NB4 (cell line): ENCODE measurements at regions not wholly inside any gene's neighbourhood (a gene's known extent, or its start where the extent isn't known, plus 50 kb on each side); places are given as distances from the start of the nearest gene placed in this dataset.
"Not testable (repeated sequence)": the region's sequence is repeated elsewhere in the genome, so short reads cannot be mapped to it uniquely, and the experiment has no call there.

Experiments used
- DNase-seq: peaks from one replicate; pipeline ENCODE4 v3.0.0; 2010; ENCODE audit warnings: low read depth
- H3K4me3 ChIP-seq: one replicate; pipeline ENCODE4 v1.5.1; 2011; ENCODE audit warnings: mild to moderate bottlenecking, low read depth, low read length, moderate library complexity
- MYC ChIP-seq: IDR thresholded peaks from 2 replicates; pipeline ENCODE4 v1.6.1; 2011; ENCODE audit warnings: low read depth, low read length
- POLR2A ChIP-seq: IDR thresholded peaks from 2 replicates; pipeline ENCODE4 v1.6.1; 2011; ENCODE audit warnings: mild to moderate bottlenecking; ENCODE audit not compliant: insufficient read length; ENCODE audit errors: extremely low read depth
- TF ChIP-seq, protein P1 (sequence below): IDR thresholded peaks from one replicate; pipeline ENCODE4 v1.5.1; 2012; ENCODE audit warnings: low read depth, low read length
- TF ChIP-seq, protein P2 (sequence below): IDR thresholded peaks from 2 replicates; pipeline ENCODE4 v1.6.1; 2011; ENCODE audit warnings: low read depth, low read length

DNA sequence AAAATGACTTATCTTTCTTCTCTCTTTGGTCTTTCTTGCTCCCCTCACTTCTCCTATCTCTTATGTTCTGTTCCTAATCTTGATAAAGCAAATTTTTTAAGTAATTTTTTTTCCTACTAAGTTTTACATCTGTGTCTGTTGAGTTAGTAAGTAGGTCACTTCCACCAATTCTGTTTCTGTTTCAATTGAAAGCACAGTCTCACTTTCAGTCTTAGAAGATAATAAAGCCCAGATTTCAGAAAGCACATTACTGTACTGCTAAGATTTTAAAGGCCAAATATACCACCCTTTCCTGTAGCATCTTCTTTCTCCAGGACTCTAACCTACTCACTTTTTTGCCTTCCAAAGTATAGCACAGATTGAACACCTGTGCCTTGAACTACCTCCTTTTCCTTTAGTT lies 866.1 kb upstream of the ADGRB3 start:
- DNase-seq = no peak
- no peak for TF ChIP-seq POLR2A
- TF ChIP-seq, protein P1, sequence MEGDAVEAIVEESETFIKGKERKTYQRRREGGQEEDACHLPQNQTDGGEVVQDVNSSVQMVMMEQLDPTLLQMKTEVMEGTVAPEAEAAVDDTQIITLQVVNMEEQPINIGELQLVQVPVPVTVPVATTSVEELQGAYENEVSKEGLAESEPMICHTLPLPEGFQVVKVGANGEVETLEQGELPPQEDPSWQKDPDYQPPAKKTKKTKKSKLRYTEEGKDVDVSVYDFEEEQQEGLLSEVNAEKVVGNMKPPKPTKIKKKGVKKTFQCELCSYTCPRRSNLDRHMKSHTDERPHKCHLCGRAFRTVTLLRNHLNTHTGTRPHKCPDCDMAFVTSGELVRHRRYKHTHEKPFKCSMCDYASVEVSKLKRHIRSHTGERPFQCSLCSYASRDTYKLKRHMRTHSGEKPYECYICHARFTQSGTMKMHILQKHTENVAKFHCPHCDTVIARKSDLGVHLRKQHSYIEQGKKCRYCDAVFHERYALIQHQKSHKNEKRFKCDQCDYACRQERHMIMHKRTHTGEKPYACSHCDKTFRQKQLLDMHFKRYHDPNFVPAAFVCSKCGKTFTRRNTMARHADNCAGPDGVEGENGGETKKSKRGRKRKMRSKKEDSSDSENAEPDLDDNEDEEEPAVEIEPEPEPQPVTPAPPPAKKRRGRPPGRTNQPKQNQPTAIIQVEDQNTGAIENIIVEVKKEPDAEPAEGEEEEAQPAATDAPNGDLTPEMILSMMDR = no peak
- no peak for TF ChIP-seq MYC
- TF ChIP-seq, protein P2, sequence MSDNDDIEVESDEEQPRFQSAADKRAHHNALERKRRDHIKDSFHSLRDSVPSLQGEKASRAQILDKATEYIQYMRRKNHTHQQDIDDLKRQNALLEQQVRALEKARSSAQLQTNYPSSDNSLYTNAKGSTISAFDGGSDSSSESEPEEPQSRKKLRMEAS = no peak
- H3K4me3 ChIP-seq = no peak overlapping the region

DNA sequence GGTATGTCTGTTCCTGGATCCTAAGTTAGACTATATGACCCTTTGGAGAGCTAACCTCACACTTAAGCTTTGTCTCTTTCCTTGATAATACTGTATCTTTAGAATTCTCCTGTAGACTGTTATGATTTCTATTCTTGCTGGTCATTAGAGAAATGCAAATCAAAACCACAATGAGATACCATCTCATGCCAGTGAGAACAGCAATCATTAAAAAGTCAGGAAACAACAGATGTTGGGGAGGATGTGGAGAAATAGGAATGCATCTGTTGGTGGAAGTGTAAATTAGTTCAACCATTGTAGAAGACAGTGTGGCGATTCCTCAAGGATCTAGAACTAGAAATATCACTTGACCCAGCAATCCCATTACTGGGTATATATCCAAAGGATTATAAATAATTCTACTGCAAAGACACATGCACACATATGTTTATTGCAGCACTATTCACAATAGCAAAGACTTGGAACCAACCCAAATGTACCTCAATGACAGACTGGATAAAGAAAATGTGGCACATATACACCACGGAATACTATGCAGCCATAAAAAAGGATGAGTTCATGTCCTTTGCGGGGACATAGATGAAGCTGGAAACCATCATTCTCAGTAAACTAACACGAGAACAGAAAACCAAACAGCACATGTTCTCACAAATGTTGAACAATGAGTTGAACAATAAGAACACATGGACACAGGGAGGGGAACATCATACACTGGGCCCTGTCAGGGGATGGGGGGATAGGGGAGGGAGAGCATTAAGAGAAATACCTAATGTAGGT lies 867.8 kb upstream of the ADGRB3 start:
- not testable (repeated sequence) for H3K4me3 ChIP-seq, DNase-seq

DNA sequence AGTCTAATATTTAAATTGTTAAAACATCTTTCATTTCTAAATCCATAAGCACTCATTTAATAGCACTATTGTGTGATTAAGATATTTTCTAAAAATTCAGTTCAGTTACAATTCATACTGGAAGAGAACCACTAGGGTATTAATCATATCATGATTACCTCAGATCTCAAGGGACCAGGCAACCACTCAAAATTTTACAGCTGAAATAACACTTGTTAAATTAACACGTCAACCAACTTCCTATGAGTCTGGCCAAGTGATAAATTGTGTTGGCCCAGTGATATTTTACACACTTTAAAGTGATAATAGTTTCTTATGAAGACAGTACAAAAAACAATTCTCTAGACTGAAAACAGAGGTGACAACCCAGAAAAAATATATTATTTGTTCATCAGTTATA lies 869.0 kb upstream of the ADGRB3 start:
- H3K4me3 ChIP-seq = no peak overlapping the region

DNA sequence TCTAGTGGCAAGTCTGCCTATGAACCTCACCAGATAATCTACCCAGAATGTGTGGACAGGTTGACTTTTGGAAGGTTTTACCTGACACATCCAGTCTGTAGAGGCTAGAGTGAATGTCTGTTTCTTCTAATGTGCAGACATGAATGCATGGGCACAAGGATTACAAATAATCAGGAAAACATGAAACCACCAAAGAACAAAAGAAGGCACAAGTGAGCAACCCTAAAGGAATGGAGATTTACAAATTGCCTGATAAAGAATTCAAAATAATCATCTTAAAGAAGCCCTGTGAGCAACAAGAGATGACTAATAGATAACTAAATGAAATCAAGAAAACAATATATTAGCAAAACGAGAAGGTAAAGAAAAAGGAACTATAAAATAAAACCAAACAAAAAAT lies 876.1 kb upstream of the ADGRB3 start:
- TF ChIP-seq, protein P1 = no peak
- TF ChIP-seq MYC (no peak), POLR2A (no peak)
- TF ChIP-seq, protein P2 = no peak
- no peak for DNase-seq
- H3K4me3 ChIP-seq = no peak overlapping the region

More for the DNA sequence above, 869.0 kb upstream of the ADGRB3 start:
- DNase-seq = peak; percentile 12
- TF ChIP-seq, protein P2 = no peak
- TF ChIP-seq, protein P1 = no peak
- TF ChIP-seq POLR2A = no peak
- TF ChIP-seq MYC = no peak

DNA sequence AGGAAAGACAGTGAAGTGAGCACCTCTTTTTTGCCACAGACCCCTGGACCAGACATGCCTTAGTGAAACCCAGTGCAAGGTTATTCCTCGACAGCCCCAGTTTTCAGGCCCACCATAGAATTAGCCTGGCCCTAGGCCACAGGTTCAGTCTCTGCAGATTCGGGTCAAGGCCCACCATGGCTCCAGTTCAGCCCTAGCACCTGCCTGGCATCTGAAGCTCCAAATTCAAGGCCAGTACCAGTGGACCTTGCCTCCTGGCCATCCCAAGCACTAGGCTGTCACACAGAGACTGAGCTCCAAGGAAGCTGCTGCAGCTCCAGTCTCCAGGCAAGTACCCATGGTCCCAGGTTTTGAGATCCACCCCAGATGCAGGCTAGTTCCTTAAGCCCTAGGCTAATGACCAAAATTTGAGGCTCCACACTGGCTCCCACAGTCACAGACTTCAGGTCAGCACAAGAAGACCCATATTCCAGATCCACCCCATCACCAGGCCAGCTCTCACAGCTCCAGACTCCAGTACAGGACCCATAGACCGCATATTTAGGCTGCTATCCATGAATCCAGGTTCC lies 877.5 kb upstream of the ADGRB3 start:
- DNase-seq = no peak
- no peak overlapping the region for H3K4me3 ChIP-seq
- TF ChIP-seq POLR2A = no peak
- TF ChIP-seq, protein P2 = no peak
- TF ChIP-seq, protein P1 = no peak
- no peak for TF ChIP-seq MYC

DNA sequence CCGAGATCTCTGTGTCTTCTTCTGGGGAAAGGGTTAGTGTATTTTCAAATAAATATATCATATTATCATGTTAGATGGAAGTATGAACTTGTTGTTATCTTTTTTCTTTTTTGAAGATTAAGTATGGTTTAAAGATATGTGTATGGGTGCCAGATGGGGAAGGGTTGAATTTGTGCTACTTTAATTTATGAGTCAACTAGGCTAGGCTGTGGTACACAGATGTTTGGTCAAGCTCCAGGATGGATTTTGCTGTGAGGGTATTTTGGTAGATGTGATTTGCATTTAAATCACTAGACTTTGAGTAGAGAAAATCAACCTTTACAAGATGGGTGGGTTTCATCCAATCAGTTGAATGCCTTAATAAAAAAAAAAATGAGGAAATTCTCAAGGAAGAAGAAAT lies 886.6 kb upstream of the ADGRB3 start:
- DNase-seq = no peak
- TF ChIP-seq, protein P2 = no peak
- TF ChIP-seq, protein P1 = no peak
- TF ChIP-seq POLR2A = no peak
- TF ChIP-seq MYC = no peak
- H3K4me3 ChIP-seq = no peak overlapping the region
